Hematopoietic multipotent progenitor cell treated with erythropoietin and hydrocortisone succinate and interleukin-3 and kit ligand, for 17 days (in vitro differentiated cells): ENCODE measurements at regions not wholly inside any gene's neighbourhood (a gene's known extent, or its start where the extent isn't known, plus 50 kb on each side); places are given as distances from the start of the nearest gene placed in this dataset.
"Not testable (repeated sequence)": the region's sequence is repeated elsewhere in the genome, so short reads cannot be mapped to it uniquely, and the experiment has no call there.

Experiments
- DNase-seq: peaks from one replicate; pipeline ENCODE4 v3.0.0-alpha.2; 2015; ENCODE audit warnings: low spot score

GRCh38 chr14:19659850-19660558 lies 53.7 kb downstream of the OR11H2 start:
- not testable (repeated sequence) for DNase-seq

GRCh38 chr14:19658706-19659105 lies 55.0 kb downstream of the OR11H2 start:
- not testable (repeated sequence) for DNase-seq

GRCh38 chr14:19638565-19638964 lies 75.1 kb downstream of the OR11H2 start:
- not testable (repeated sequence) for DNase-seq

GRCh38 chr14:19638042-19638322 lies 75.7 kb downstream of the OR11H2 start:
- not testable (repeated sequence) for DNase-seq

- DNase-seq = not testable (repeated sequence)
Observed at GRCh38 chr14:19637285-19638041, 76.2 kb downstream of the OR11H2 start.

- DNase-seq = peak; percentile 1
Observed at GRCh38 chr14:19613546-19613945, 100.1 kb downstream of the OR11H2 start.
